GM12878 (cell line): ENCODE measurements at regions not wholly inside any gene's neighbourhood (a gene's known extent, or its start where the extent isn't known, plus 50 kb on each side); places are given as distances from the start of the nearest gene placed in this dataset.

Experiments
- ATAC-seq: fragments of 200-7000 bp; cut with Tn5 transposase; 3 replicates; pipeline ENCODE4 v1.9.1; 2020; ENCODE audit warnings: mild to moderate bottlenecking, moderate library complexity
- BruUV-seq: library from RNA; stranded (reverse); fragments of 400-500 nt; replicated peaks from 2 replicates; lab custom pipeline; 2021; lab: Mats Ljungman, UMichigan
- CTCF ChIA-PET: fragments of 300-600 bp; sonication (Branson Sonifier 250); formaldehyde crosslinking; extraction: SDS; loops from one replicate; lab custom pipeline; 2021; ENCODE audit warnings: inconsistent platforms; lab: Yijun Ruan, JAX
- POLR2A ChIA-PET: fragments of 350-600 bp; formaldehyde crosslinking; extraction: SDS; loops from one replicate; lab custom pipeline; 2021; ENCODE audit warnings: inconsistent platforms; lab: Charles Lee
- RAD21 ChIA-PET: fragments of 300-600 bp; sonication (Branson Sonifier 250); formaldehyde crosslinking; loops from one replicate; lab custom pipeline; 2023; ENCODE audit warnings: antibody characterized with exemption; ENCODE audit not compliant: unreplicated experiment; lab: Charles Lee
- SMC1A ChIA-PET: fragments of 300-600 bp; sonication (Branson Sonifier 250); formaldehyde crosslinking; loops from one replicate; lab custom pipeline; 2023; ENCODE audit not compliant: unreplicated experiment, uncharacterized antibody; lab: Charles Lee
- DNase-seq: peaks from one replicate; pipeline ENCODE4 v3.0.0-alpha.2; 2011; ENCODE audit warnings: low read depth, low spot score
- FAIRE-seq: peaks from 3 replicates; lab custom pipeline; 2011; peaks lifted over from hg19 to GRCh38; lab: Jason Lieb, UNC
- H2AFZ ChIP-seq: 2 replicates; pipeline ENCODE4 v1.6.0; 2011; ENCODE audit warnings: low read depth, low read length, control low read depth; ENCODE audit not compliant: control insufficient read depth
- H3K27ac ChIP-seq: 2 replicates; pipeline ENCODE4 v1.5.1; 2011; ENCODE audit warnings: control low read depth; ENCODE audit not compliant: control insufficient read depth, insufficient read depth
- H3K27me3 ChIP-seq, 2 experiments: replicated peaks in 1 of 2; 2 replicates each; pipeline versions ENCODE4 v1.6.0 to v1.6.1; 2011; ENCODE audit warnings: low read length in 1 of 2; ENCODE audit not compliant: control insufficient read depth in 2 of 2, insufficient read depth in 2 of 2
- H3K36me3 ChIP-seq, 2 experiments: 2 replicates each; pipeline ENCODE4 v1.5.1; 2011; ENCODE audit warnings: low read length in 1 of 2; ENCODE audit not compliant: control insufficient read depth in 2 of 2, insufficient read depth in 2 of 2
- H3K4me1 ChIP-seq: 2 replicates; pipeline ENCODE4 v1.6.1; 2011; ENCODE audit warnings: mild to moderate bottlenecking, low read length, moderate library complexity, mixed read lengths; ENCODE audit not compliant: control insufficient read depth, insufficient read depth
- H3K4me2 ChIP-seq: 2 replicates; pipeline ENCODE4 v1.6.0; 2011; ENCODE audit warnings: control low read depth; ENCODE audit not compliant: control insufficient read depth, insufficient read depth
- H3K4me3 ChIP-seq: fragments of 200-600 bp; sonication (generic); 2 replicates; pipeline ENCODE4 v1.5.1; 2016
- H3K79me2 ChIP-seq: 2 replicates; pipeline ENCODE4 v1.6.0; 2011; ENCODE audit warnings: low read length; ENCODE audit not compliant: control insufficient read depth, insufficient read depth
- H3K9ac ChIP-seq: 2 replicates; pipeline ENCODE4 v1.8.0; 2011; ENCODE audit warnings: low read length, control low read depth, mixed read lengths; ENCODE audit not compliant: control insufficient read depth, insufficient read depth
- H3K9me3 ChIP-seq: replicated peaks from 3 replicates; pipeline ENCODE4 v1.5.1; 2011; ENCODE audit warnings: mild to moderate bottlenecking, low read length; ENCODE audit not compliant: control insufficient read depth, insufficient read depth
- H4K20me1 ChIP-seq: 2 replicates; pipeline ENCODE4 v1.6.0; 2011; ENCODE audit not compliant: control insufficient read depth, insufficient read depth
- ATF7 ChIP-seq: fragments of 450-650 bp; IDR thresholded peaks from 2 replicates; pipeline ENCODE4 v1.6.1; 2016; ENCODE audit warnings: low read depth, mild to moderate bottlenecking
- BCL11A ChIP-seq: IDR thresholded peaks from 2 replicates; pipeline ENCODE4 v1.6.1; 2011; ENCODE audit warnings: low read depth, low read length
- CEBPB ChIP-seq, 2 experiments: fragments of 150-350 bp in 1 of 2; IDR thresholded peaks; 2 replicates each; pipeline ENCODE4 v1.6.1; 2012 to 2014; ENCODE audit warnings: low read depth in 2 of 2, low read length in 2 of 2, borderline replicate concordance in 1 of 2, inconsistent platforms in 1 of 2
- CHD1 ChIP-seq: IDR thresholded peaks from 2 replicates; pipeline ENCODE4 v1.6.1; 2012; ENCODE audit warnings: low read depth, low read length, improper control_type of control experiment
- HCFC1 ChIP-seq: fragments of 150-350 bp; IDR thresholded peaks from 2 replicates; pipeline ENCODE4 v1.6.1; 2014; ENCODE audit warnings: low read length
- HDGF ChIP-seq: fragments of 450-650 bp; IDR thresholded peaks from 2 replicates; pipeline ENCODE4 v1.6.1; 2016; ENCODE audit warnings: antibody characterized with exemption
- MYB ChIP-seq: fragments of 150-350 bp; IDR thresholded peaks from 2 replicates; pipeline ENCODE4 v1.6.1; 2014; ENCODE audit warnings: mild to moderate bottlenecking, low read depth, low read length, borderline replicate concordance
- PML ChIP-seq: IDR thresholded peaks from 2 replicates; pipeline ENCODE4 v1.6.1; 2012; ENCODE audit warnings: low read length, inconsistent platforms
- RAD21 ChIP-seq: IDR thresholded peaks from 2 replicates; pipeline ENCODE4 v1.6.1; 2011; ENCODE audit warnings: mild to moderate bottlenecking, low read depth, low read length, moderate library complexity; ENCODE audit not compliant: insufficient read depth
- SKIL ChIP-seq: fragments of 450-650 bp; IDR thresholded peaks from 2 replicates; pipeline ENCODE4 v1.6.1; 2017; ENCODE audit warnings: mild to moderate bottlenecking, low read depth, inconsistent platforms; ENCODE audit not compliant: poor library complexity, severe bottlenecking
- YBX1 ChIP-seq: fragments of 450-650 bp; IDR thresholded peaks from 2 replicates; pipeline ENCODE4 v1.6.1; 2016; ENCODE audit warnings: antibody characterized with exemption
- ZBTB11 ChIP-seq: fragments of 450-650 bp; formaldehyde crosslinking; IDR thresholded peaks from 2 replicates; pipeline ENCODE4 v1.5.0; 2022; ENCODE audit warnings: mild to moderate bottlenecking, missing genetic modification characterization
- ZNF592 ChIP-seq: fragments of 450-650 bp; IDR thresholded peaks from 2 replicates; pipeline ENCODE4 v1.6.1; 2017; ENCODE audit warnings: mild to moderate bottlenecking, moderate library complexity
- WGBS: methylation state at CpG from one replicate; pipeline ENCODE4 v1.1.6; 2016; ENCODE audit warnings: low lambda C conversion rate; ENCODE audit not compliant: insufficient replicate concordance, insufficient coverage; ENCODE audit errors: missing lambda C conversion rate; 5-methylcytosine and 5-hydroxymethylcytosine counted together
- in situ Hi-C: fragments of 300-500 bp; cut with MboI; formaldehyde crosslinking; loops from 9 replicates; pipeline ENCODE4 v1.14.3; 2018; ENCODE audit warnings: mixed read lengths
- intact Hi-C: fragments of 100-400 bp; cut with micrococcal nuclease; formaldehyde crosslinking; loops from one replicate; pipeline ENCODE4 v1.14.2; 2022; ENCODE audit not compliant: unreplicated experiment

GRCh38 chr15:27646531-27646930 is 452.6 kb downstream of the OCA2 start (continued):
- TF ChIP-seq ZBTB11 = no peak
- no peak for TF ChIP-seq PML
- no peak for TF ChIP-seq ATF7
- TF ChIP-seq CHD1 = no peak
- no peak for TF ChIP-seq YBX1
- TF ChIP-seq CEBPB (IDR thresholded peaks at IDR 0.05; ENCODE audit: borderline replicate concordance in 1 of 2, low read depth in 2 of 2, low read length in 2 of 2) = no peak
- TF ChIP-seq HCFC1 = no peak
- TF ChIP-seq MYB = no peak

GRCh38 chr15:27645672-27646071 is 453.4 kb downstream of the OCA2 start:
- Histone ChIP-seq H3K79me2 (no peaks in the 10 kb centered on the region), H3K27me3 (no peaks in the 10 kb centered on the region), H3K4me2 (no peak overlapping the region), H3K4me1 (no peaks in the 10 kb centered on the region), H3K4me3 (no peak overlapping the region), H3K9ac (no peak overlapping the region), H3K27ac (no peak overlapping the region), H3K9me3 (no peaks in the 10 kb centered on the region; the same call in 2 of the 3 replicates), H3K36me3 (no peaks in the 10 kb centered on the region), H4K20me1 (no peaks in the 10 kb centered on the region), H2AFZ (no peak overlapping the region)
- no peak for DNase-seq
- ChIA-PET POLR2A (no interaction called here), RAD21 (no interaction called here), CTCF (no interaction called here), SMC1A (no interaction called here)
- in situ Hi-C loops = no loop called here
- FAIRE-seq = no peak
- BruUV-seq = no TSS peak
- 25% methylated on average over 3 of the region's 3 CpGs for WGBS
- intact Hi-C loops = no loop called here
- no peak for ATAC-seq
- TF ChIP-seq RAD21 (no peak), SKIL (no peak), HDGF (no peak), ZNF592 (no peak), BCL11A (no peak)
